NOMO-1 treated with DMSO at 0.1 percent for 48 hours (cell line): ENCODE measurements at regions not wholly inside any gene's neighbourhood (a gene's known extent, or its start where the extent isn't known, plus 50 kb on each side); places are given as distances from the start of the nearest gene placed in this dataset.

ENCODE experiments used
- DNase-seq: peaks from one replicate; lab custom pipeline; 2025; ENCODE audit not compliant: unreplicated experiment; lab: John Stamatoyannopoulos, UW

DNA sequence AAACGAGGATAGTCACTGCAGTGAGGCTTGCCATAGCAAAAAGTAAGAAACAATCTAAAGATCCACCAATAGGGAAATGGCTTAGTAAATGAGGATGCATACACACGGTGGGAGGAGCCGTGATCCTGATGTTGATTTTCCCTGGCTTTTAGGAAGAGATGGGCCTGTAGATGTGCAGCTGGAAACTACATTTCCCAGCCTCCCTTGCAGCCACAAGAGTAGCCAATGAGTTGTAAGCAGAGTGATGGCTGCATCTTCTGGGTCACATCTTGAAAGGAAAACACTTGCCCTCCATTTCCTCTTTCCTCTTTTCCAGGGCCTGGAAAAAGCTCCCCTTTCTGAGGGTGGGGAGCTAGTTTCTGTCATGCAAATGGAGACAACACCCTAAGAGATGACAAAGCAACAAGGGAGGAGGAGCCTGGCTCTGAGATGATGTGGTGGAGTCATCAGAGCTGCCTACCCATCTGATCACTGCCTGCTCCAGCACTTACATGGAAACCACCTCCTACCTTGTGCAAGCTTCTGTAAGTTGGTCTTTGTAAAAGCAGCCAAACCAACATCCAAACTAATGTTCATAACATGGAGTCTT, 139.1 kb downstream of the TLE3 start:
- no peak for DNase-seq

DNA sequence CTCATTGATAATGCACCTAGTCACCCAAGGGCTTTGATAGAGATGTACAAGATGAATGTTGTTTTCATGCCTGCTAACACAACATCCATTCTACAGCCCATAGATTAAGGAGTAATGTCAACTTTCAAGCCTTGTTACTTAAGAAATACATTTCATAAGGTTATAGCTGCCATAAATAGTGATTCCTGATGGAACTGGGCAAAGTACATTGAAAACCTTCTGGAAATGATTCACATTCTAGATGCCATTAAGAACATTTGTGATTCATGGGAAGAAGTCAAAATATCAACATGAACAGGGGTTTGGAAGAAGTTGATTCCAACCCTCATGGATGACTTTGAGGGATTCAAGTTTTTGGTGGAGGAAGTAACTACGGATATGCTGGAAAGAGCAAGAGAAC, 135.2 kb downstream of the TLE3 start:
- no peak for DNase-seq

DNA sequence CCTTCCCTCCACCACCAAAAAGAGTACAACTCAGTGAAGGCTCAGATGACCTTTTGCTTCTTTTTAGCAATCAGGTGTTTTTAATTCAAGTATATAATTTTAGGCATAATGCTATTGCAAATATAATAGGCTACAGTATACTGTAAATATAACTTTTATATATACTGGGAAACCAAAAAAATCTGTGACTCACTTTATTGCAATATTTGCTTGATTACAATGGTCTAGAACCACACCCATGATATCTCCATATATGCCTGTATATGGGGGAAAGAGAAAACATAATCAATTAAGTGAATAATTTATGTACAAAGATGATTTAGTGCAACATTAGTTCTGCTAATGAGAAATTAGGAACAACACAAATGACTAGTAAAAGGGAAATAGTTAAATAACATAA, 134.3 kb downstream of the TLE3 start:
- no peak for DNase-seq

DNA sequence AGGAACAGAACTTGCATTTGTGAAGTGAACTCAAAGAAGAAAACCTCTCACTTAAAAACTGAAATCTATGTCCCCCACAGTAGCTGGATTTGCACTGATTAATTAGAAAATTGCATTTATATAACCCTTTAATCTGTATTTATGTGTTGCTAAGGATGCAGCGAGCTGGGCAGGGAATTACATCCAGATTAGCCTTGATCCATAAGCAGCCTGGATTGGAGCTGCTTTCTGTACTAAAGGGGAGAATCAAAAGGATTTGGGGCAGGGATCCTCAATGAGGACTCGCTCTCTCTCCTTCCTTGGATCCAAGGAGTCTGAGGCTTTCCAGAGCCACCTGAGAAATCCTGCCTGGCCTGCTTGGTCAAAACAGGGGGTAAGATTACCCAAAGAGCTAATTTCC, 125.9 kb downstream of the TLE3 start:
- no peak for DNase-seq

DNA sequence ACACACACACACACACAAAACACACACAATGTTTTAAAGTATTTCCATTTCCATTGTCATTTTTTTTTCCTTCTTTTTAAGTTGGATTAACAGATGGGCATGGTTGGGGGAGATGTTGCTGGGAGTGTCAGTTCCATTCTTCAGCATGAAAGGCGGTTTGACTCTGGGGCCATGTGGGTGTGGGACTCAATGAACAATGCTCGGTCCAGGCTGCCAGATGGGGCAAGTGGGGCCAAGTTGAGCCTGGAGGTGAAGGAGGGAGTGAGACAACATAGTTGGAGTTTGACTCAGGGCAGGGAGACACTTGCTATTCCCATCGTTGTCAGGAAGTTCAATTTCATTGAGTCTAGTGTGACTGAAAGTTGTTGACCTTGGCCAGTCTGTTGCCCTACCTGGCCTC, 125.3 kb downstream of the TLE3 start:
- DNase-seq = no peak

DNA sequence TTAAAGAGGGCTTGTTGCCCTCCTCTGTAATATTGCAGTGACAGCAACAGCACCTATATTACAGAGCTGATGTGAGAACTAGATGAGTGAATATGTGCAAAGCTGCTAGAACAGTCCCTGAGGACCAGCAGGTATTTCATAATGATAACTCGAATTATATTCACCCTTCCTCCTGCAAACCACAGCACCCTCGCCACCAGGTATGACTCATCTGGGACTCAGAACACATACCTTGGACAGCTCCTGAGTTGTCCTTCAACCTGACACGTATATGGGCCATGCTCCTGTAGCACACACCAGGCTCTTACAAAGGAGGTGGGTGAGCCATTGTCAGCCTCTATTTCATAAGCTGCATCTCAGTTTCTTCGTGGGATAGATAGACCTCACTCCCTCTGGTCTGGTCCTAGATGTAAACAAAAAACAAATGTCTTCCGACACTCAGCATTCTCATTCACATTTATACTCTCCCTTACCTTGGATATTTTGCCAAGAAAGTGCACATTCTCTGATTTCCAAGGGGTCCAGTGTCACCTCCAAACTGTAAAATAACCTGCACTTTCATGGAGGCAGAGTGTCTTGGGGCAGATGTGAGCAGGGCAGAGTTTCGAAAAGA, 124.5 kb downstream of the TLE3 start:
- DNase-seq = peak; percentile 64

DNA sequence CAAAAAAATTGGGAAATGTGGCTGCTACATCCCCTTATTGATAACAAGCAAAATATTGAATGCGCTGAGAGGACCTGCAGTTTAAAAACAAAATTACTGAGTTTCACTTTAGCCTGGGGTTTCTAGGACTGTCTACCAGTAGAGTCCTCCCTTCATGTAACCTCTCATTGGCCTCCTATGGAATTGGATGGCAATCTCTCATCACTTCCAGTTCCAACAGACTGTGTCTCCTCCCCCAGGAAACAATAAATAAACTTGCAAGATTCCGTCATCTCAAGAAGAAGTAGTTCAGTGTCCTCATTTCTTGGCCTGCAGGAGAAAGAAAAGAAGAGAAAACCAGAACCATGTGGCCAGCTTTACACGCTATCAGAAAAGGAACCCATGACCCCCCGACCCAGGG, 123.8 kb downstream of the TLE3 start:
- no peak for DNase-seq

DNA sequence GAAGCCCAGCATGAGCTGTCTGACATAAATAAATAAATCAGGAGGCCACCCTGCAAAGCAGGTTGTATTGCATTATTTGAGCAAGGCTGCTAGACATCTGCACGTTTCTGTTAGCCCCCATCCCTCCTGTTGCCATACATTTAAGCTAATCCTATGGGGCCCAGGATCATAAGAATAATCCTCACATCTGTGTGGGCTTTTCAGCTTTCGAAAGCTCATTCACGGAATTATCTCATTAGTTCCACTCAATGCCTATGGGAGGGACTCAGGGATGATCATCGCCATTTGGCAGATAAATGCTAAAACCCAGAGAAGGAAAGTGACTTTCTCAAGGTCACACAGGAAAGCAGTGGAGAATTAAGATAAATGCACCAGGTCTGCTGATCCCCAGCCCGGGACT, 123.4 kb downstream of the TLE3 start:
- no peak for DNase-seq

DNA sequence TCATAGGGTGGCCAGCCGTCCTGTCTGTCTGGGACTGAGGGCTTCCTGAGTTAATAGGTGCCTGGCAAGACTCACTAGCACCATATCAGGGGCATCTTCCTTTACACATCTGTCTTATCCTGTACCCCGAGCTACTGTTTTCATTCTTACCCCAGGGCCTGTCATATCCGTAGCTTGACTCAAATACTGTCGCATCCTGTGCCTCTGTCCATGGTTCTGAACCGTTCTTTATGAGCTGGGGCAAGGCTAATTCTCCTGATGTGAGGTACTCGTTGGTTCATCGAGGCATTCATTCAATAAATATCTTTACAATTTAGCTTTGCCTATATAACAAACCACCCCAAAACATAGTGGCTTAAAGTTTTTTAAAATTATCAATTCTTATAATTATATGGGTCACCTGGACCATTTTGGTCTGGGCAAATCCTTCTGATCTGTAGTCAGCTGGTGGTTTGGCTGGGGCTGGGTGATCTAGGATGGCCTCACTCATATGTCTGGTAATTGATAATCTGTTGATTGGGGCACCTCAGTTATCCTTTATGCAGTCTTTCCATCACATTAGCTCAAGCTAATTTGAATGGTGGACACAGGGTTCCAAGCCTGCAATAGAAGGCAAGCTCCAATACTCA, 121.2 kb downstream of the TLE3 start:
- peak; percentile 26 for DNase-seq

DNA sequence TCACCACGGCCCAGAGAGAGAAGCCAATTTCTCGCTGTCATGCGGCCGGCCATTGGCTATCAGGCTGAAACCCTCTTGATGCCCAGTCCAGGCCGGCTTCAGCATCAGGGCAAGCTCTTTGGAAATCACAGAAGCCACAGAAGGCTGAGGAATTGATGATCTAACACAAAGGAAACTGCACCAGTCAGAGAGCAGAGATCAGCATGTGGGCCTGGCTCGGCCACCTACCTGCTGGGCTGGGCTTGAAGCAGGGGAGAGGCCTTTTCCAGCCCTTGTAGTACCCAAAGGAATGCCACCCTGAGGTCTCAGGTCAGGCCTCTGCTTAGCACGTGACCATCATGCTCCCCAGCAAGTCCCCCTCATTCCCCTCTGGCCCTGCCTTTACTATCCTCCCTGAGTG, 119.1 kb downstream of the TLE3 start:
- DNase-seq = no peak

DNA sequence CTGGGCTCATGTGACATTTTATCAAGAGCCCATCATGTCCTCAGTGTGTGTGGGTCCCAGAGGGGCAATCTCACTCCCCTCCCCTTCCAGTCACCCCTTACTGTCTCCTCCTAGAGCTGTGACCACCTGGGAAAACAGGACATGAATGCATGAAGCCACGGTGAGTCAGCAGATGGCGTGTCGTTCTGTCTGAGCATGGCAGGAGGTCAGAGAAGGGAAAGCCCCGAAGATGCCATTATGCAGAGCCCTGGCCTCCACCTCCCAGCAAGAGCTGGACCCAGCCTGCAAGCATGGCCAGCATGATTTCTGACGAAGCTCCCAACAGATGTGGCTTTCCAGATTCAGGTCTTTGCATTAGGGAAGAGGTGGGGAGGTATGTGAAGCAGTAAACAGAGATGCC, 118.5 kb downstream of the TLE3 start:
- DNase-seq = no peak

DNA sequence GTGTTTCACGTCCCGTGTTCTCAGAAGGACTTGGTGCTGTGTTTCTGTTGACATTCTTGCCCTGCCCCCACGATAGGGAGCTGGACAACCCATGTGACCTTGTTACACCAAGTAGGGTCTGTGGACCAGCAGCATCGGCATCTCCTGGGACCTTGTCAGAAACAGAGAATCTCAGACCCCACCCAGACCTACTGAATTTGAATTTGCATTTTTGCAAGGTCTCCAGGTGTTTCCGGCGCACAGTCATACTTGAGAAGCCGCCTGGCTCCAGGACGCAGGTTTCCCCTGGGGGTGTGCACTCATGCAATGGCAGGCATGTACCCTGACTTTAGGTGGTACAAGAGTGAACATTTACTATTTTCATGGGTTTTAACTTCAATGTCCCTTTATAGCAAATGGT, 117.9 kb downstream of the TLE3 start:
- no peak for DNase-seq

DNA sequence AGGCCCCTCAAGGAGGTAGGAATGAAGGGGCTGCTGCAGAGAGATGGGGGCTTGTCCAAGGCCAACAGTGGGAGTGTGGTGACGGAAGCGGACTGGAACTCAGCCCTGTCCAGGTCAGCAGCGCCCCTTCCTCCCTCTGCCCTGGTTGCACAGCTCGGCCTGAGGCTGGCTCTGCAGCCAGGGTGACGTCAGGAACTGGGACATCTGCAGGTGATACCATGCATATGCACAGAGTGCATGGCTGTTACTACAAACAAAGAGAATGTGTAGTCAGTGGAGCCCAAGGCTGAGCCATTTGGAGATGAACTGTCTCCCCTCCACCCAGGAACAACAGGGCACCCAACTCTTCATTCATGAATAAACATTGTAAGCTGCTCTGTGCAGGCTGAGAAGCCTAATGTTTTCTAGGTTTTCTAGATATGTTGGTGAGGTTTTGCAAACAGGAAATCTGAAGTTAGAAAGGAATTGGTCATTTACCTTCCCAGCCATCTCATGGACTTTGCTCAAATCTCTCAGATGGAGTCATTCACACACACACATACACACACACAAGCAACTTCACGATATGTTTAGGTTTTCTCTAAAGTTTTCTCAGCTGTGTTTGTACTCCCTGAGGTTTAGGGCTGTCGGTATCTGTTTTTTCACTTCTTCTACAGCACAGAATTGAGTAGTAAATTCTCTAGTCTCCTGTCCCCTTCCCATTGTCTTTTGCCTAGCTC, 117.2 kb downstream of the TLE3 start:
- DNase-seq = no peak

DNA sequence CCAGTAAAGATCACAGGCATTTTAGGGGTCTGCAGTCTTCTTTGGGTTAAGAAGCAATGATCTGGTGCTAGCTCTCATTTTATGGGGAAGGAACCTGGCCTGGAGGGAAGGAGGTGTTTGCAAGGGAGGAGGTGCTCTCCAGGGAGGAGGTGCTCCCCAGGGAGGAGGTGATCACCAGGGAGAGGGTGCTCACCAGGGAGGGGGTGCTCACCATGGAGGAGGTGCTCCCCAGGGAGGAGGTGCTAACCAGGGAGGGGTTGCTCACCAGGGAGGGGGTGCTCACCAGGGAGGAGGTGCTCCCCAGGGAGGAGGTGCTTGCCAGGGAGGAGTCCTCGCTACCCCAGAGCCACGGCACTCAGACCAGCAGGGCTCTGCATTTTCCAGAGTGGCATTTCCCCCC, 115.7 kb downstream of the TLE3 start:
- DNase-seq = no peak

DNA sequence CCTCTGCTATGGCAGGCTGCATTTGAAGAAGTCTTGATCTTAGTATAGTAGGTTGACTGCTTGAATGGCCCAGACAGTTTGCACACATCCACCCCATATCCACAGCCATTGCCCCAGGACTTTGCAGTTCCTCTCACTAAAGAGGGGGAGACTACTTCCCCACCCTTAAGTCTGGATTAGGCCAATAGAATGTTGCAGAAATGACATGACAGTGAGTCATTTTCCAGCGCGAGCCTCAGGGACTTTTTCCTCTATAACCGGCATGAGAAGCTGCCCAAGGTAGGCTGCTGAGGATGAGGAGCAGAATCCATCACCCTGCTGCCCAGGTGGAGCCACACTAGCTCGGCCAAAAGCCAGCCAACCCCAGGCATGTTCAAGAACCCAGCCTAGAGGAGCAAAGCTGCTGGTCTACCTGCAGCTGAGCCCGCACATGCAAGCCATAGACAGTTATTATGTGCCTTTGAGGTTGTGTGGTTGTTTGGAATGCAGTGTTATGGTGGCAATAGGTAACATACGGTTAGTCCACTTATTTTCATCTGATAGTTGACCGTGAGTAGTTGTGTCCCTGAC, 113.9 kb downstream of the TLE3 start:
- no peak for DNase-seq

DNA sequence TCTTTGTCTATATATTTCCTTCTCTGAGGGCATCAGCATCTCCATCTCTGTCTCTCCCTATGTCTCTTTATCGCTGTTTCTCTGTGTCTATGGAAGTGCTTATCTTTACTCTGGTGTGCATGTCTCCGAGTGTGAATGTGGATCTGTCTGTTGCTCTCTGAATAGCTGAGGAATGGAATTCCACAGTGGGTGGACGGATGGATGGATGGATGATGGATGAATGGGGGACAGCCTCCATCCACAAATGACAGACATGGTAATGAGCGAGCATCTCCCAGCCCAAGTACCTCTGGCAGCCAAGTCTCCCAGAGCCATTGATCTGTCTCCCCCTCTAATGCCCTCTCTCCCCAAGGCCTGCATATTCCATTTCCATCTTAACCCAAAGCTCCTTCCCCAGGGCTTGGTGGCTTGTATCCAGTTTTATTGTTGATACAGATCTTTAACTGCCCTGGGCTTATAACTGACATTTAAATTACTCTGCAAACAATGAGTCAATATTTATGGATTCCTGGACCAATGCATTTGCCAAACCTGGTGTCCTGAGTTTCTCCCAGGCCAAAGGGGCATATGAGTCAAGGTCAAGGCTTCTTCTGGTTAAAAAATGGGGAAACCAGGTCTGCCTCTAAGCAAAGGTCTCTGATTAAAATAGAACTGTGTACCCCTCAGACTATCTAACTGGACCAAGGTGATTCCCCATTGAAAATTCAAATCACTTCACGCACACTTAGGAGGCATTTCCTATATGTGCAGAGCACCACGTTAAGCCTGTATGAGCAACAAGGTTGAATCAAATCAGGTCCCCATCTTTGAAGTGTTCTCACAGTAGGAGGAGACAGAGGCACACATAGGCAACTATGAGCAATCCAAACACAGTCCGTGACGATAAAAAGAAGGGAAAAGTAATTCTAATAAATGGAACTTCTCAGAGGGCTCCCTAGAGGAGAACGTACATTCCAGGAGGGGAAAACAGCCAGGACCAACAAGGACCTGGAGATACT, 109.9 kb downstream of the TLE3 start:
- DNase-seq = no peak

DNA sequence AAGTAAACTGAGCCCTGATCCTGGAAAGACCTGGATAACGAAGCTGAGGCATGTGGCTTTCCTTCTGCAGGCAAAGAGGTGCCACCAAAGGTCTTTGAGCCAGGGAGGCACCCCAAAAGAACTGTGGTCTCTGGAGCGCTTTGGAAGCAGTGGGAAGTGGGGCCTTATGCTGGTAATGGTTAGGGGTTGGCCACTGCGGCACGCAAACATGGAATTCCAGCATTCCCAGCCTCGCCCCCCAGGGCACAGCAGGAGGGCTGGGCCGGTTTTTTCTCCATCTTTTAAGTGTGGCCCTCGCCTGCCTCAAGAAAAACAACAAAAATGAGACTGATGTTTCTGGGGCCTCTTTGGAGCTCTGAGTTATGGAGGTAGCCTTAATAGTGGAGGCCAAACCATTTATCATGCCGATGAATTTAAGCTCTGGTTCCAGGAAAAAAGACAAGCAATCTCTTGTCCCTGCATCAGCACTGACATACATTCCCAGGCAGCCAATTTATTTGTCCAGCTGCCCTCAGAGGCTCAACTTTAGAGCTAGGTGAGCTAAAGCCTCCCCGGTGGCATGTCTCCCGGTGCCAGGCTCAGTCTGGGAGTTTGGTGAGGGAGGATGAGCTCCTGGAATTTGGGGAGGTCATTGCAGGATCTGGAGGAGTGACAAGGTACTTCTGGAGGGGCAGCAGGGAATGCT, 109.0 kb downstream of the TLE3 start:
- DNase-seq = no peak

DNA sequence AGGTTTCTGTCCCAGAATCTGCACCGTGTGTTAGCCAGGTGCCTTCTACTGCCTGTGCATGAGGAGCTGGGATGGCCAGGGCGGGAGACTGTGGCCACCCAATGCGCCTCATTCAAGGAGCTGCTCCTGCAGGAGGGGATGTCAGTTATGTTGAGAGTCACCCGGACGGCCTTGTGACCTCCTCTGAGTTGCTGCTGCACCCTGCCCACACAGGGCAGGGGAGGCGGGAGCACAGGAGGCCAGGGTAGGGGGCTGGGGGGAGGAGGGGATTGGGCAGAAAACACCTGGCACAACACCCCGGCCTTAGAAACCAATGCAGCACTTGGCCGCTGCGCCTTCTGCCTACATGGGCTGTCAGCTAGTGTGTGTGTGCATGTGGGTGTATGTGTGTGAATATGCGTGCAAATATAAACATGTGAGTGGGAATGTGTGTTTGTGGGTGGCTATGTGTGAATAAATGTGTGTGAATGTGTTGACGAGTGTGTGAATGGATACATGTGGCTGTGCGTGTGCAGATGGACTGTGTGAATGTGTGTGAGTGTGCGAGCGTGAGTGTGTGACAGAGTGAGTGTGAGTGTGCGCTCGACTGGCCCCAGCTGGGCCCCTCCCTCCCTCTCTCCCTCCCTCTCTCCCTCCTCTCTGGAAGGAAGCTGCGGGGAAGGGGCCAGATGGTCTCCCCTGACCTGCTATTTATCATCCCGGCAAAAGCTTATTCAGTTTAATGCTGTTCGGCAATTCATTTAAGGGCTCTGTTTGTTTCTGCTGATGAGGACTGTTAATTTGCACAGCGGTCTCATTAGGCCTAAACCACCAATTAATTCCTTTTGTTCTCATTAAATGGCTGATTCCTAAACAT, 106.9 kb downstream of the TLE3 start:
- no peak for DNase-seq

DNA sequence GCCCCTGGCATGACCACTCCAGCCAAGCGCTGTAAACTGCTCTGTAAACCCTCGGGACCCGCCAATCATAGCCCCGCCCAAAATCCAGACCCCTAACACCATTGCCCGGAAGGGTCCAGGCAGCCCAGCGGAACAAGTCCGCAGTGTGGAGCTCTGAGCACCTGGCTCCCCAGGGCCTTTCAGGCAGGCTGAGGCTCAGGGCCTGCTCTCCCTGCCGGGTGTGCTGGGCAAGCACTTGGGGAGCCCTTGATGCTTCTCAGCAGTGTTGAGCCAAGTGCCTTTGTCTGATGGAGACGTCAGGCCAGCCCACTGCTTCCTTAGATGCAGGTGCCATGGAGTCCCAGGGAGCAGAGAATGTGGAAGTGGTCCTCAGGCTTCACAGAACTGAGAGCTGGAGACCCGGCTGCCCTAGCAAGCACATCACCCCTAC, 106.2 kb downstream of the TLE3 start:
- no peak for DNase-seq
